ENCODE measurements at regions not wholly inside any gene's neighbourhood (a gene's known extent, or its start where the extent isn't known, plus 50 kb on each side); places are given as distances from the start of the nearest gene placed in this dataset.

DNA sequence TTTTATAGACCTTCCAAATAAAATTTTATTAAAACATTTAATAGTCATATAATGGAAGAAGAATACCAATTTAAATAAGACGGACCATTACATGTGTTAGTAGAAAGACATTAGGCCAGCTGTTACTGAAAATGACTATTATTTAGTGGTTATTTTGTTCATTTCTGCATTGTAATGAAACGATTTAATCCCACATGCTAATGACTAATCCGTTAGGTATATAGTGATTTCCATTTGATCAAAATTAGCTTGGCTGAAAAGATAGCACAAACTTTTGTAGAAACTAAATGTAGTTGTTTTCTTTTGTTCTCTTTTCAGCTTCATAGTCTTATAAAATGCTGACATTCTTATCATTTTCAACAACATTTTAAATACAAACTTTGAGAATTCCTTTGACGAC, 556.1 kb upstream of the TENM3 start:
- Mint-ChIP-seq H3K27ac (no peak overlapping the region), H3K4me3 (no peak overlapping the region), H3K27me3 (ENCODE audit: low read depth) (no peaks in the 10 kb centered on the region), H3K36me3 (ENCODE audit: low read depth) (no peaks in the 10 kb centered on the region), H3K9me3 (no peaks in the 10 kb centered on the region), H3K4me1 (no peaks in the 10 kb centered on the region)
- TF ChIP-seq, protein P1, sequence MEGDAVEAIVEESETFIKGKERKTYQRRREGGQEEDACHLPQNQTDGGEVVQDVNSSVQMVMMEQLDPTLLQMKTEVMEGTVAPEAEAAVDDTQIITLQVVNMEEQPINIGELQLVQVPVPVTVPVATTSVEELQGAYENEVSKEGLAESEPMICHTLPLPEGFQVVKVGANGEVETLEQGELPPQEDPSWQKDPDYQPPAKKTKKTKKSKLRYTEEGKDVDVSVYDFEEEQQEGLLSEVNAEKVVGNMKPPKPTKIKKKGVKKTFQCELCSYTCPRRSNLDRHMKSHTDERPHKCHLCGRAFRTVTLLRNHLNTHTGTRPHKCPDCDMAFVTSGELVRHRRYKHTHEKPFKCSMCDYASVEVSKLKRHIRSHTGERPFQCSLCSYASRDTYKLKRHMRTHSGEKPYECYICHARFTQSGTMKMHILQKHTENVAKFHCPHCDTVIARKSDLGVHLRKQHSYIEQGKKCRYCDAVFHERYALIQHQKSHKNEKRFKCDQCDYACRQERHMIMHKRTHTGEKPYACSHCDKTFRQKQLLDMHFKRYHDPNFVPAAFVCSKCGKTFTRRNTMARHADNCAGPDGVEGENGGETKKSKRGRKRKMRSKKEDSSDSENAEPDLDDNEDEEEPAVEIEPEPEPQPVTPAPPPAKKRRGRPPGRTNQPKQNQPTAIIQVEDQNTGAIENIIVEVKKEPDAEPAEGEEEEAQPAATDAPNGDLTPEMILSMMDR (IDR thresholded peaks at IDR 0.05; ENCODE audit: unreplicated experiment in 3 of 3) = no peak

DNA sequence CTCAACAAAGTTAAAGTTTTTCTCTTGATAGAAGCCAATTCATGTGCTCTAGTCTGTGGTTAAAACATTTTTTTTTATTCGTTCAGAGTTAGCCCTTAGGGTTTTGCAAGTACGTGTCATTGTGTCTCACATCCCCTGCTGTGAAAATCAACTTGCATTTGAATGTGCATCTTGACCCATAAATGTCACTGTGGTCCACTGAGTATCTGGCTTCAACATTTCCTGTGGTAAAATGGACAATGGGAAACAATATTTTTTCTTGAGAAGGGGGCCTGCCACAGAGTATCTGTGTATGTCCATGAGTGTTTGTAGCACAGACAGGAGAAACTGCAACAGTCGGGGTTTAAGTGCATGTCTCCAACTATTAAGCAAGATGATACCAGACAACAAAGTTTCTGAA, 554.8 kb upstream of the TENM3 start:
- Mint-ChIP-seq H3K4me3 (no peak overlapping the region), H3K27ac (peak overlapping the region in 1 of 3 experiments; percentile 29), H3K27me3 (ENCODE audit: low read depth) (no peaks in the 10 kb centered on the region), H3K9me3 (no peaks in the 10 kb centered on the region), H3K4me1 (no peaks in the 10 kb centered on the region), H3K36me3 (ENCODE audit: low read depth) (no peaks in the 10 kb centered on the region)
- TF ChIP-seq, protein P1 (IDR thresholded peaks at IDR 0.05; ENCODE audit: unreplicated experiment in 3 of 3) = no peak

DNA sequence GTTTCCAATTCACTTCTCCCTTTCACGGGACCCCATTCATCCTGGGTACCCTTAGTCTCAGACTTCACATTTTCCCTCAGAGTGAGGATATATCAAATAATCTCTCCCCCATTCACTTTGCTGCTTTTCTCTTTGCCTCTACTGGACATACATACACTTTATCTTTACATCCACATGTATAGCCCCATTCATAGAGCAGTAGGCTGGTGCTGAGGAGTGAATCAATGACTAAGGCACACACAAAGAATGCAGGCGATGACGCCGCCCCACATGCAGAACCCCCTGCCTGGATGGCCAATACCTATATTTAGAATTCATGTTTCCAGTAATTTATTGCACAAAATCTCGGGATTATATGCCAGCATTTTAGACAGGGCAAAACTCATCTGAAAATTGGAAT, 554.3 kb upstream of the TENM3 start:
- Mint-ChIP-seq H3K36me3 (ENCODE audit: low read depth) (no peaks in the 10 kb centered on the region), H3K9me3 (no peaks in the 10 kb centered on the region), H3K4me1 (no peaks in the 10 kb centered on the region), H3K27ac (peak overlapping the region in 1 of 3 experiments; percentile 29), H3K4me3 (no peak overlapping the region), H3K27me3 (ENCODE audit: low read depth) (no peaks in the 10 kb centered on the region)
- TF ChIP-seq, protein P1 (IDR thresholded peaks at IDR 0.05; ENCODE audit: unreplicated experiment in 3 of 3) = no peak

DNA sequence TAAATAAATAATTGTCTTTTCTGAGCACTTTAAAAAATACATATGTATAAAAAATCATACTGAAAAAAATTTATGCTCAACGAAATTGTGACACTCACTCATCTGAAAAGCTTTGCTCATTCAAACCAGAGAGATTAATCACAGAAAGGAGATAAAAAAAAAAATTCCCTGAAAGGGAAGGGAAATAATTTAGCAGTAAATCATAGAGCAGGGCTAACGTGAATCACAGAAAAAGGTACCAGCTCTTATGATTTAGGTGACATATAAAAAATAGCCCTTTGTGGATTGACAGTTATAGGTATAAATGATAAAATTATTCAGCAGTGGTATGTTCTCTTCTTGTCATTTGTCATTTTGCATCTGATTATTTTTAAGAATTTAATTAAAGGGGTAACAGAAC, 552.7 kb upstream of the TENM3 start:
- H3K4me1 Mint-ChIP-seq = no peaks in the 10 kb centered on the region
- no peak overlapping the region for H3K4me3 Mint-ChIP-seq
- H3K27me3 Mint-ChIP-seq (ENCODE audit: low read depth) = no peaks in the 10 kb centered on the region
- H3K9me3 Mint-ChIP-seq = no peaks in the 10 kb centered on the region
- TF ChIP-seq, protein P1 (IDR thresholded peaks at IDR 0.05; ENCODE audit: unreplicated experiment in 3 of 3) = no peak
- no peak overlapping the region for H3K27ac Mint-ChIP-seq
- H3K36me3 Mint-ChIP-seq (ENCODE audit: low read depth) = no peaks in the 10 kb centered on the region

DNA sequence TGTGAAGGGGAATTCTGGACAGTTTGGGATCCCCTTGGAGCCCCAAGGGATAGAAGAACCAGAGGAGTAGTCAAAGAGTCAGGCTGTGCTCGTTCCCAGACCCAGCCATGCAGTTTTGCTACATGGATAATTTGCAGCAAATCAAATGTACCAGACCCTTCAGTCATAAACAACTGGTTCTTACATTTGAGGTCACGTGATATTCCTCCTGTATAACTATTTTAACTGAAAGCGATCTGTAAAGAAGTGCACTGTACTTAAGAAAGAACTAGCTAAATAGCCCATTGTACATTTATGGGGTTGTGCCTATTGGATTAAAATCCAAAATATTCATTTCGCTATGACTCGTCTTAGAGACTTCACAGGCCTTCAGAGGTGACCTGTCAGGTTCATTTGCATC, 550.2 kb upstream of the TENM3 start:
- Mint-ChIP-seq H3K4me1 (no peaks in the 10 kb centered on the region), H3K27me3 (ENCODE audit: low read depth) (no peaks in the 10 kb centered on the region), H3K27ac (no peak overlapping the region), H3K9me3 (no peaks in the 10 kb centered on the region), H3K4me3 (no peak overlapping the region), H3K36me3 (ENCODE audit: low read depth) (no peaks in the 10 kb centered on the region)
- TF ChIP-seq, protein P1 (IDR thresholded peaks at IDR 0.05; ENCODE audit: unreplicated experiment in 3 of 3) = no peak

DNA sequence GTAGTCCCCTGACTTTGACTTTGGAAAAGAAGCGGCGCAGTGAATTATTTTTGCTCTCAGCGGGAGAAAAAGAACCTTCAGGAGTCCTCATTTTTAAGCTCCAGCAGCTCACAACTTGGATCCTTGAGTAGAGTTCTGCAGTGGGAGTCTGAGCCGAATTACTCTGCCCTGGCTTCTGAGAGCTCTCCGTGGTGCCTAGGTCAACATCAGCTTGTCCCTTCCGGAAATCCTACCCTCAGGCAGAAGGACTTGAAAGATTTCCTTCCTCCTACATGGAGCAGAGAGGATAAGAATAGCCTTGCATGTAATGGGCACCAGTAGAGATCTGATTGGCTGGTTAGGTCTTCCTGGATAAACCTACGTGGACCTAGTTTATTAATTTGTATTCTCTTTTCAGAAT, 549.7 kb upstream of the TENM3 start:
- Mint-ChIP-seq H3K36me3 (ENCODE audit: low read depth) (no peaks in the 10 kb centered on the region), H3K9me3 (no peaks in the 10 kb centered on the region), H3K4me1 (no peaks in the 10 kb centered on the region), H3K27ac (no peak overlapping the region), H3K27me3 (ENCODE audit: low read depth) (no peaks in the 10 kb centered on the region), H3K4me3 (no peak overlapping the region)
- TF ChIP-seq, protein P1 (IDR thresholded peaks at IDR 0.05; ENCODE audit: unreplicated experiment in 3 of 3) = no peak
